Neuronal stem cell (in vitro differentiated cells): ENCODE measurements at regions not wholly inside any gene's neighbourhood (a gene's known extent, or its start where the extent isn't known, plus 50 kb on each side); places are given as distances from the start of the nearest gene placed in this dataset.

Experiments used
- DNase-seq: peaks from one replicate; pipeline ENCODE4 v3.0.0-alpha.2; 2013; ENCODE audit warnings: low spot score
- H2AFZ ChIP-seq: one replicate; pipeline ENCODE4 v1.6.1; 2013; ENCODE audit warnings: mild to moderate bottlenecking, low read length, inconsistent platforms
- H2AK5ac ChIP-seq: 2 replicates; pipeline ENCODE4 v1.6.1; 2013; ENCODE audit warnings: low read depth, mild to moderate bottlenecking, inconsistent platforms, low read length, moderate library complexity, mixed read lengths
- H2BK120ac ChIP-seq: 2 replicates; pipeline ENCODE4 v1.6.1; 2013; ENCODE audit warnings: low read depth, mild to moderate bottlenecking, inconsistent platforms, low read length, moderate library complexity, mixed read lengths
- H2BK12ac ChIP-seq: one replicate; pipeline ENCODE4 v1.6.1; 2013; ENCODE audit warnings: low read length, inconsistent platforms
- H2BK15ac ChIP-seq: 2 replicates; pipeline ENCODE4 v1.6.1; 2013; ENCODE audit warnings: mild to moderate bottlenecking, low read length, inconsistent platforms, mixed read lengths
- H2BK5ac ChIP-seq: one replicate; pipeline ENCODE4 v1.6.1; 2013; ENCODE audit warnings: inconsistent platforms, mild to moderate bottlenecking, low read length, moderate library complexity
- H3K14ac ChIP-seq: one replicate; pipeline ENCODE4 v1.6.1; 2013; ENCODE audit warnings: low read length, inconsistent platforms
- H3K18ac ChIP-seq: 2 replicates; pipeline ENCODE4 v1.6.1; 2013; ENCODE audit warnings: low read length, inconsistent platforms
- H3K23ac ChIP-seq: 2 replicates; pipeline ENCODE4 v1.6.1; 2013; ENCODE audit warnings: low read depth, mild to moderate bottlenecking, mixed read lengths, low read length, inconsistent platforms; ENCODE audit not compliant: poor library complexity
- H3K27ac ChIP-seq: replicated peaks from 3 replicates; pipeline ENCODE4 v1.5.1; 2013; ENCODE audit warnings: low read length, inconsistent platforms
- H3K27me3 ChIP-seq, 3 experiments: 2 replicates each; pipeline ENCODE4 v1.6.1; 2013; ENCODE audit warnings: low read length in 3 of 3, mild to moderate bottlenecking in 2 of 3, inconsistent platforms in 1 of 3, low read depth in 1 of 3, mixed read lengths in 1 of 3, moderate library complexity in 1 of 3; ENCODE audit not compliant: control insufficient read depth in 3 of 3, insufficient read depth in 3 of 3
- H3K36me3 ChIP-seq, 2 donors: replicated peaks in 1 of 2; 2 replicates each; pipeline ENCODE4 v1.6.1; 2013; ENCODE audit warnings: low read length in 2 of 2; ENCODE audit not compliant: control insufficient read depth in 2 of 2, insufficient read depth in 2 of 2
- H3K4ac ChIP-seq: 2 replicates; pipeline ENCODE4 v1.6.1; 2013; ENCODE audit warnings: inconsistent platforms, mild to moderate bottlenecking, low read length, moderate library complexity
- H3K4me1 ChIP-seq, 2 donors: 1 replicate in 1 of 2; 2 replicates in 1 of 2; pipeline ENCODE4 v1.6.1; 2013; ENCODE audit warnings: low read length in 2 of 2, low read depth in 1 of 2; ENCODE audit not compliant: control insufficient read depth in 2 of 2, insufficient read depth in 1 of 2
- H3K4me2 ChIP-seq: one replicate; pipeline ENCODE4 v1.6.1; 2013; ENCODE audit warnings: mild to moderate bottlenecking, low read length, inconsistent platforms; ENCODE audit not compliant: insufficient read depth, poor library complexity, severe bottlenecking
- H3K4me3 ChIP-seq, 2 donors: 2 replicates each; pipeline ENCODE4 v1.5.1; 2013; ENCODE audit warnings: low read length in 2 of 2, mild to moderate bottlenecking in 2 of 2, inconsistent platforms in 1 of 2, moderate library complexity in 1 of 2
- H3K79me1 ChIP-seq: one replicate; pipeline ENCODE4 v1.6.1; 2013; ENCODE audit warnings: low read depth, mild to moderate bottlenecking, inconsistent platforms, low read length, moderate library complexity
- H3K9ac ChIP-seq: one replicate; pipeline ENCODE4 v1.6.1; 2013; ENCODE audit warnings: mild to moderate bottlenecking, low read depth, low read length, inconsistent platforms; ENCODE audit not compliant: poor library complexity
- H3K9me3 ChIP-seq, 2 donors: replicated peaks in 1 of 2; 2 replicates each; pipeline versions ENCODE3 to v1.6.1; 2013; ENCODE audit warnings: low read length in 2 of 2, mild to moderate bottlenecking in 2 of 2, inconsistent platforms in 1 of 2, low read depth in 1 of 2, mixed read lengths in 1 of 2, moderate library complexity in 1 of 2; ENCODE audit not compliant: control insufficient read depth in 2 of 2, insufficient read depth in 1 of 2
- H4K8ac ChIP-seq: one replicate; pipeline ENCODE4 v1.6.1; 2013; ENCODE audit warnings: low read depth, mild to moderate bottlenecking, inconsistent platforms, low read length, moderate library complexity
- H4K91ac ChIP-seq: one replicate; pipeline ENCODE4 v1.6.1; 2013; ENCODE audit warnings: low read length, low read depth, mild to moderate bottlenecking, inconsistent platforms; ENCODE audit not compliant: poor library complexity
- WGBS, 2 donors: extraction: QIAGEN DNeasy Blood & Tissue Kit; methylation state at CpG; one replicate each; pipeline ENCODE4 v1.1.7; 2013; ENCODE audit warnings: missing lambda C conversion rate in 2 of 2, mixed read lengths in 1 of 2; ENCODE audit not compliant: insufficient read length in 2 of 2, insufficient replicate concordance in 1 of 2; ENCODE audit errors: extremely low coverage in 2 of 2; 5-methylcytosine and 5-hydroxymethylcytosine counted together

DNA sequence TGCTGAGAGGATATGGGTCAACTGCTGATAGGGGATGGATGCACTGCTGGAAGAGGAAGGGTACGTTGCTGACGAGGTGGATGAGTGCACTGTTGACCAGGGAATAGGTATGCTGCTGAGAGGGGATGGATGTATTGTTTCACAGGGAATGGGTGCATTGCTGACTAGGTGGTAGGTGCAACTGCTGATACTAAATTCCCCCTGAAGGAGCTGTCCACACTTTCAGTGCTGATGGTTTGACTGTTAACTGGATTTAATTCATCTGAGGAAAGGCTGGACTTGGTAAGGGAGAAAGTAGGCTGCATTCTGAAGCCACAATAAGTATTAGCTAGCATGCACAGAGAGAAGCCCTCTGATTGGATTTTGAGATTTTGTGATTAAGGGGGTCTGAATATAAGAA lies 1196.8 kb upstream of the PHF14 start:
- peak overlapping the region in 1 of 2 donors; percentile 27 for H3K4me3 ChIP-seq
- H3K9ac ChIP-seq = peak overlapping the region; percentile 53
- H3K9me3 ChIP-seq = peaks cover 0 to 3% of the 10 kb centered on the region in 2 donors
- no peak overlapping the region for H3K18ac ChIP-seq
- H3K36me3 ChIP-seq = no peaks in the 10 kb centered on the region
- H2AFZ ChIP-seq = no peak overlapping the region
- no peak overlapping the region for H2BK5ac ChIP-seq
- no peaks in the 10 kb centered on the region for H3K79me1 ChIP-seq
- H3K23ac ChIP-seq = no peak overlapping the region
- no peak overlapping the region for H4K8ac ChIP-seq
- no peak overlapping the region for H3K4me2 ChIP-seq
- no peak overlapping the region for H3K27ac ChIP-seq
- no peak overlapping the region for H2BK120ac ChIP-seq
- H3K4me1 ChIP-seq = peaks cover 0 to 3% of the 10 kb centered on the region in 2 donors
- WGBS, 2 donors = no CpG with 5 or more reads among the region's 2 CpGs
- H3K14ac ChIP-seq = no peak overlapping the region
- H2AK5ac ChIP-seq = no peak overlapping the region
- H2BK15ac ChIP-seq = no peak overlapping the region
- H4K91ac ChIP-seq = no peak overlapping the region
- DNase-seq = peak; percentile 5
- H3K4ac ChIP-seq = no peak overlapping the region
- H3K27me3 ChIP-seq = no peaks in the 10 kb centered on the region
- no peak overlapping the region for H2BK12ac ChIP-seq

- DNase-seq = no peak
- Histone ChIP-seq H3K9ac (no peak overlapping the region), H3K18ac (no peak overlapping the region), H3K4me2 (no peak overlapping the region), H2BK5ac (no peak overlapping the region), H3K23ac (no peak overlapping the region), H3K27ac (no peak overlapping the region), H2BK15ac (no peak overlapping the region), H4K91ac (no peak overlapping the region), H3K79me1 (no peaks in the 10 kb centered on the region), H2BK12ac (no peak overlapping the region), H3K27me3 (no peaks in the 10 kb centered on the region), H4K8ac (no peak overlapping the region), H2AFZ (no peak overlapping the region), H3K4me1 (peaks cover 0 to 5% of the 10 kb centered on the region in 2 donors), H3K14ac (no peak overlapping the region), H2BK120ac (no peak overlapping the region), H3K9me3 (peaks cover 0 to 3% of the 10 kb centered on the region in 2 donors), H2AK5ac (no peak overlapping the region), H3K4me3 (no peak overlapping the region), H3K4ac (no peak overlapping the region), H3K36me3 (no peaks in the 10 kb centered on the region)
- no CpG with 5 or more reads among the region's 7 CpGs for WGBS, 2 donors
Measured at GRCh38 chr7:9778367-9778766, 1195.3 kb upstream of the PHF14 start.

DNA sequence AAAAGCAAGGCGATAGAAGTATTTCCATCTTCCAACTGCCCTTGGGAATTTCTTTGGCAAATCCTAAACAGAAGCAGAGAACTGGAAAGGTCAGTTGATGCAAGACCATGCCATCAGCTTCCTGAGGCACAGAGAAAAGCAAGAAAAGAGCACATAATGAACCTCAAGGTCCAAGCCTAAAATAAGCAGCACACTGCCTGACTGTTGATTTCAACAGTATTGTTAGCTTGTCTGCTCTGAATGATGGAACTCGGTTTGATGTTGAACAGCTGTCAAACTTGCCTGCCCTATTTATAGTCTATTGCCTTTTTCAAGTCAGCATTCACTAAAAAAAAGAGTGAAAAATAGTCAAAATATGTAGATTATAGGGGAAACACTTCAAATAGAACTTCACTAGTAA lies 1192.0 kb upstream of the PHF14 start:
- Histone ChIP-seq H3K9me3 (peaks cover 0 to 1% of the 10 kb centered on the region in 2 donors), H2BK12ac (no peak overlapping the region), H3K27ac (no peak overlapping the region), H4K8ac (no peak overlapping the region), H3K4me3 (no peak overlapping the region), H2BK15ac (no peak overlapping the region), H2AFZ (peak overlapping the region; percentile 61), H3K4ac (no peak overlapping the region), H2AK5ac (no peak overlapping the region), H4K91ac (no peak overlapping the region), H3K9ac (no peak overlapping the region), H2BK5ac (no peak overlapping the region), H3K27me3 (no peaks in the 10 kb centered on the region), H3K79me1 (no peaks in the 10 kb centered on the region), H3K4me1 (peaks cover 0 to 5% of the 10 kb centered on the region in 2 donors), H3K36me3 (no peaks in the 10 kb centered on the region), H3K4me2 (no peak overlapping the region), H2BK120ac (no peak overlapping the region), H3K23ac (no peak overlapping the region), H3K18ac (no peak overlapping the region), H3K14ac (no peak overlapping the region)
- WGBS, 2 donors = no CpG with 5 or more reads among the region's 2 CpGs
- DNase-seq = no peak

DNA sequence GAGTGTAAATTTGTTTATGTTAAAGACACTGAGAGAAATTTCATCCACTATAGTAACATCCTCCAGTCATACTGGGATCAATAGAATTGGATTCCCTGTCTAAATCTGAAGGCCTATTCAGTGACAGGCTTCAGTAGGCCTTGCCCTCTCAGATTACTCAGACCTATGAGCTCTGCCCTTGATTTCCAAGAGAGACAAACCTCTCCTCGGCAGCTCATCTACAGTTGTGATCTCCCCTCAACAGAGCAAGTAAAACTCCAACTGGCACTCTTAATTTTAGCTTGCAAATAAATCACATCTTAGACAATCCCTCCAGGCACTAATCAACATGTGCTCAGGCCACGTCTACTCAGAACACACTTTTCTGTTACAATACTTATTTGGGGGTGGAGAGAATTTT lies 1191.4 kb upstream of the PHF14 start:
- no peaks in the 10 kb centered on the region for H3K27me3 ChIP-seq
- H3K23ac ChIP-seq = no peak overlapping the region
- DNase-seq = no peak
- no peak overlapping the region for H2BK120ac ChIP-seq
- no peak overlapping the region for H2BK5ac ChIP-seq
- no peaks in the 10 kb centered on the region for H3K79me1 ChIP-seq
- no peak overlapping the region for H3K9ac ChIP-seq
- peaks cover 0 to 5% of the 10 kb centered on the region in 2 donors for H3K4me1 ChIP-seq
- no peaks in the 10 kb centered on the region for H3K9me3 ChIP-seq
- H4K8ac ChIP-seq = no peak overlapping the region
- H2AK5ac ChIP-seq = no peak overlapping the region
- no peak overlapping the region for H3K4me2 ChIP-seq
- H2BK12ac ChIP-seq = no peak overlapping the region
- H3K27ac ChIP-seq = no peak overlapping the region
- no CpG with 5 or more reads among the region's 2 CpGs for WGBS, 2 donors
- no peak overlapping the region for H4K91ac ChIP-seq
- H3K4ac ChIP-seq = no peak overlapping the region
- H3K18ac ChIP-seq = no peak overlapping the region
- no peaks in the 10 kb centered on the region for H3K36me3 ChIP-seq
- H3K14ac ChIP-seq = no peak overlapping the region
- no peak overlapping the region for H3K4me3 ChIP-seq
- H2BK15ac ChIP-seq = no peak overlapping the region
- peak overlapping the region; percentile 57 for H2AFZ ChIP-seq
